T-cell (primary cell): ENCODE measurements at regions not wholly inside any gene's neighbourhood (a gene's known extent, or its start where the extent isn't known, plus 50 kb on each side); places are given as distances from the start of the nearest gene placed in this dataset.

Source experiments
- ATAC-seq, 4 experiments: fragments of 200-7000 bp in 3 of 4; fragments of 150-1000 bp in 1 of 4; cut with Tn5 transposase; replicated peaks in 1 of 4; 1 replicate in 3 of 4; 2 replicates in 1 of 4; pipeline ENCODE4 v1.10.0; 2021; ENCODE audit warnings: moderate library complexity in 3 of 4, mild to moderate bottlenecking in 2 of 4, moderate number of reproducible peaks in 1 of 4
- CTCF ChIA-PET, 2 donors: fragments of 300-600 bp; sonication (Branson Sonifier 250); formaldehyde crosslinking; loops; one replicate each; lab custom pipeline; 2022; ENCODE audit warnings: antibody characterized with exemption in 2 of 2; lab: Charles Lee
- POLR2A ChIA-PET, 2 donors: fragments of 300-600 bp; sonication (Branson Sonifier 250); formaldehyde crosslinking; loops; one replicate each; lab custom pipeline; 2022; ENCODE audit warnings: antibody characterized with exemption in 2 of 2; lab: Charles Lee
- DNase-seq, 35 experiments: peaks; one replicate each; pipeline versions ENCODE4 v3.0.0 to v3.0.0-alpha.2; 2013 to 2023
- H3K27ac ChIP-seq: one replicate; pipeline ENCODE4 v1.5.1; 2013; ENCODE audit warnings: low read length
- H3K27me3 ChIP-seq, 2 experiments: replicated peaks in 1 of 2; 1 replicate in 1 of 2; 2 replicates in 1 of 2; pipeline versions ENCODE4 v1.6.1 to v1.7.0; 2013; ENCODE audit warnings: low read length in 1 of 2, mixed read lengths in 1 of 2; ENCODE audit not compliant: control insufficient read depth in 2 of 2, insufficient read depth in 2 of 2; ENCODE audit errors: extremely low read depth in 1 of 2
- H3K36me3 ChIP-seq, 2 donors: 1 replicate in 1 of 2; 2 replicates in 1 of 2; pipeline versions ENCODE4 v1.6.1 to v1.7.0; 2013; ENCODE audit warnings: low read length in 1 of 2; ENCODE audit not compliant: control insufficient read depth in 2 of 2, insufficient read depth in 1 of 2; ENCODE audit errors: extremely low read depth in 1 of 2
- H3K4me1 ChIP-seq, 2 experiments: 1 replicate in 1 of 2; 2 replicates in 1 of 2; pipeline versions ENCODE4 v1.6.1 to v1.7.0; 2013; ENCODE audit warnings: low read length in 2 of 2, mixed read lengths in 1 of 2; ENCODE audit not compliant: insufficient read depth in 2 of 2, control insufficient read depth in 1 of 2; ENCODE audit errors: extremely low read depth in 1 of 2
- H3K4me3 ChIP-seq, 2 donors: 1 replicate in 1 of 2; 2 replicates in 1 of 2; pipeline versions ENCODE4 v1.5.1 to v1.7.0; 2013; ENCODE audit warnings: mild to moderate bottlenecking in 2 of 2, low read length in 1 of 2, moderate library complexity in 1 of 2; ENCODE audit not compliant: control insufficient read depth in 1 of 2; ENCODE audit errors: extremely low read depth in 1 of 2
- H3K9me3 ChIP-seq: 2 replicates; pipeline ENCODE4 v1.7.0; 2013
- H3K27ac Mint-ChIP-seq, 2 donors: one replicate each; pipeline ENCODE4 v1.8.0; 2020 to 2021; ENCODE audit warnings: mild to moderate bottlenecking in 2 of 2, mixed read lengths in 2 of 2
- H3K27me3 Mint-ChIP-seq, 2 donors: one replicate each; pipeline ENCODE4 v1.8.0; 2021 to 2022; ENCODE audit warnings: mixed read lengths in 2 of 2
- H3K36me3 Mint-ChIP-seq: one replicate; pipeline ENCODE4 v1.8.0; 2021; ENCODE audit warnings: mixed read lengths
- H3K4me1 Mint-ChIP-seq, 3 donors: one replicate each; pipeline ENCODE4 v1.8.0; 2020 to 2022; ENCODE audit warnings: mixed read lengths in 3 of 3, mild to moderate bottlenecking in 1 of 3
- H3K4me3 Mint-ChIP-seq, 3 donors: one replicate each; pipeline ENCODE4 v1.8.0; 2020 to 2022; ENCODE audit warnings: mild to moderate bottlenecking in 3 of 3, mixed read lengths in 3 of 3, moderate library complexity in 3 of 3
- H3K9me3 Mint-ChIP-seq, 3 donors: one replicate each; pipeline ENCODE4 v1.8.0; 2020 to 2022; ENCODE audit warnings: mixed read lengths in 3 of 3
- WGBS: methylation state at CpG from one replicate; pipeline ENCODE4 v1.1.5; 2013; ENCODE audit warnings: missing lambda C conversion rate; ENCODE audit not compliant: insufficient coverage; 5-methylcytosine and 5-hydroxymethylcytosine counted together

DNA sequence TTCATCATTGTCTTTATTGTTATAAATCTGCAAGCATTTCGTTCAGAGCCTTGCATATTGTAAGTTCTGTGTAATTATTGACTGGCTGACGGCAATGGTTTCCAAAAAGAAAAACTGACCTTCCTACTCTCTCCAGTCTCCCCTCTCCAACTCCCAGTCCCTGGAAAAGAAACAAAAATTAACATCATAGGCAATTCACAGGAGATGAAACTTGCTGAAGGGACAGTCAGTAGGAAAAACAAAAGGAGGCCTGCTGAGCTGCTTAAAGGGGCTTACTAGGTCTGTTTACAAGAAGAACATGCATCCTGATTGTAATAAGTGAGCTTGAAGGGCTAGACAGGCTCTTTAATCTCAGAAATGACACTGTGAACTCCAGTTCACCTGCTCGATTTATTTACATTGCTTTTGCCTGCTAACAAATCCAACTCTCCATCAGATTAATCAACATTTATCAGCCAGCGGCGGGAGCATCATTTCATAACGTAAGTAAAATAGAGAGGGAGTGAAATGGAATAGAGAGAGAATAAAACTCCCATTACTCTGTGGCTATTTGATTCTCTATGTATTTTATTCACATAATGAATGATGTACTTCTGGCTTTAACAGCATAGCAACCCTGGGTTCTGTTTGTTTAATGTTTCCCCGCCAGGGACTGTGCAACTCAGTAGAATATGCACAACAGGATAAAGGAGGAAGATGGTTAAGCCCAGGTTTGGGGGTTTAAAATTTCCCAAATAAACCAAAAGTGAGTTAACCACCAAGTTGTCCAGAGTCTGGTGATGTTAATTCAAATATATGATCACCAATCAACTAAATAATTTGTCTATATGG lies 256.7 kb upstream of the SETBP1 start:
- H3K9me3 ChIP-seq, result no peaks in the 10 kb centered on the region
- POLR2A ChIA-PET, result no interaction called here

DNA sequence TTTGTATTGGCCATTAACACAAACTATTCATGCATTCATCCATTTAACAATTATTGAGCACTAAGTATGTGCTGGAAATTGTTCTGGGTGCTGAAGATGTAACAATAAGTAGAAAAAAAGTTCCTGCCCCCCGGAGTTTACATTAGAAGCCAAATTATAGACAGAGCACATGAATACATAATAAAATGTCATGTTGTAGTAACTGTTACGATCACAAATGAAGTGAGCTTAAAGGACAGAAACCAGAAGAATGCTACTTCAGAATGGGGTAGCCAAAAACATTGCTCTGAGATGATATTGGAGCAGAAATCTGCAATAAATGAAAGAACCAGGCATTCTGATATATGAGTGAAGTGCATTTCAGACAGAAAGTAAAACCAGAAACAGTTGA lies 256.0 kb upstream of the SETBP1 start:
- POLR2A ChIA-PET, result no interaction called here
- 40% methylated on average over 1 of the region's 2 CpGs for WGBS
- H3K27me3 ChIP-seq, result no peaks in the 10 kb centered on the region
- H3K27ac ChIP-seq, result no peak overlapping the region
- H3K36me3 Mint-ChIP-seq, result no peaks in the 10 kb centered on the region
- DNase-seq (no peak), ATAC-seq (no peak)
- no peak overlapping the region for H3K4me3 Mint-ChIP-seq
- peaks cover 7 to 20% (median 9%) of the 10 kb centered on the region in 3 donors for H3K9me3 Mint-ChIP-seq
- no peaks in the 10 kb centered on the region for H3K4me1 Mint-ChIP-seq
- H3K36me3 ChIP-seq, result no peaks in the 10 kb centered on the region
- H3K4me3 ChIP-seq, result no peak overlapping the region
- CTCF ChIA-PET, result no interaction called here
- H3K27ac Mint-ChIP-seq, result no peak overlapping the region
- H3K4me1 ChIP-seq, result no peaks in the 10 kb centered on the region
- H3K9me3 ChIP-seq, result no peaks in the 10 kb centered on the region
- H3K27me3 Mint-ChIP-seq, result no peaks in the 10 kb centered on the region

More for the DNA sequence above, 256.7 kb upstream of the SETBP1 start:
- H3K4me1 Mint-ChIP-seq, result no peaks in the 10 kb centered on the region
- no peaks in the 10 kb centered on the region for H3K27me3 ChIP-seq
- H3K27me3 Mint-ChIP-seq, result no peaks in the 10 kb centered on the region
- H3K4me1 ChIP-seq, result no peaks in the 10 kb centered on the region
- H3K4me3 ChIP-seq, result no peak overlapping the region
- DNase-seq (no peak), ATAC-seq (no peak)
- CTCF ChIA-PET, result no interaction called here
- H3K27ac Mint-ChIP-seq, result no peak overlapping the region
- no peak overlapping the region for H3K4me3 Mint-ChIP-seq
- H3K27ac ChIP-seq, result no peak overlapping the region
- H3K9me3 Mint-ChIP-seq, result peaks cover 8 to 19% (median 14%) of the 10 kb centered on the region in 3 donors
- H3K36me3 ChIP-seq, result no peaks in the 10 kb centered on the region
- H3K36me3 Mint-ChIP-seq, result no peaks in the 10 kb centered on the region
- no CpG with 5 or more reads among the region's 7 CpGs for WGBS

- Mint-ChIP-seq H3K4me1 (no peaks in the 10 kb centered on the region), H3K27me3 (no peaks in the 10 kb centered on the region), H3K36me3 (no peaks in the 10 kb centered on the region), H3K4me3 (no peak overlapping the region), H3K27ac (no peak overlapping the region), H3K9me3 (peaks cover 5 to 17% (median 7%) of the 10 kb centered on the region in 3 donors)
- no peak overlapping the region for H3K4me3 ChIP-seq
- H3K4me1 ChIP-seq, result no peaks in the 10 kb centered on the region
- no peak overlapping the region for H3K27ac ChIP-seq
- no peaks in the 10 kb centered on the region for H3K36me3 ChIP-seq
- H3K27me3 ChIP-seq, result no peaks in the 10 kb centered on the region
- 89% methylated on average over 1 of the region's 2 CpGs for WGBS
- CTCF ChIA-PET, result no interaction called here
- ATAC-seq (no peak), DNase-seq (no peak)
- POLR2A ChIA-PET, result no interaction called here
- no peaks in the 10 kb centered on the region for H3K9me3 ChIP-seq
Observed at GRCh38 chr18:44425161-44425560, 255.5 kb upstream of the SETBP1 start.

DNA sequence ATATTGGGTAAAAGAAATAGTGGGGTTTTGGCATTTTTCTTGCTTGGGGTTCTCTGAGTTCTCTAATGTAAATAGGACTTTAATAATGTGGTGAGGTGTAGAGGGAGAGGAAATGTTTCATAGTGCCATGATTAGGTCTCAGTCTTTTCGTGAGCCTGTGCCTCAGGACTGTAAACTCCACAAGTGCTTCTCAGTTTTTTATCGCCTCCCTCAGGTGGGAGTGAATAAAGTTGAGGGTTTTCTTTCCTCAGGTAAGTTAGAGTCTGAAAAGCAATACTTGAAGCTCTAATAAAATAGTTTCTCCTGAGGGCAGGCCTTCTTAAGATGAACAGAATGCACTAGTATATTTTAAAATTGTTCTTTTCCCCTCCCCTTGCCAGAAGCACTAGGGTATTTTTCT lies 243.1 kb upstream of the SETBP1 start:
- POLR2A ChIA-PET, result no interaction called here

DNA sequence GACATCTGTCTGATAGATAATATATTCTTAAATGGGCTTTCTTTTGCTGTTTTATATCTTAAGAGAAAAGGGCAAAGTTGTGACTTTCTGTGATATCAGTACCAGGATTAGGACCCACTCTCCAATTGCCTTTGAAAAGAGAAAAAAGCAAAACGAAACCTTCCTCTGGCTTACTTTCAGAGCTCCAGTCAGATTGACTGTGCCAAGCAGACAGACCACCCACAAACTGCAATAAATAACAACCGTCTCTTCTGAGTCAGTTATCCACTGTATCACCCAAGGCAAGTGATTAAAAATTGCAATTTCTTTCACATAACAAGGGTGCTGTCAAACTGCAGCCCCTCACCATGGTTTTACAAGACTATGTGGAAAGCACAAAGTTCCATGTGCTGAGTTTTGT lies 230.5 kb upstream of the SETBP1 start:
- Histone ChIP-seq H3K4me3 (no peak overlapping the region), H3K27ac (no peak overlapping the region), H3K4me1 (no peaks in the 10 kb centered on the region), H3K36me3 (no peaks in the 10 kb centered on the region), H3K27me3 (no peaks in the 10 kb centered on the region), H3K9me3 (no peaks in the 10 kb centered on the region)
- 67% methylated on average over 2 of the region's 2 CpGs for WGBS
- no peak overlapping the region for H3K27ac Mint-ChIP-seq
- H3K4me1 Mint-ChIP-seq, result no peaks in the 10 kb centered on the region
- ChIA-PET POLR2A (no interaction called here), CTCF (no interaction called here)
- ATAC-seq (no peak), DNase-seq (no peak)
- H3K27me3 Mint-ChIP-seq, result no peaks in the 10 kb centered on the region
- no peak overlapping the region for H3K4me3 Mint-ChIP-seq
- no peaks in the 10 kb centered on the region for H3K9me3 Mint-ChIP-seq
- H3K36me3 Mint-ChIP-seq, result no peaks in the 10 kb centered on the region

More for the DNA sequence above, 243.1 kb upstream of the SETBP1 start:
- ATAC-seq (no peak), DNase-seq (no peak)
- H3K9me3 ChIP-seq, result no peaks in the 10 kb centered on the region
- H3K36me3 ChIP-seq, result no peaks in the 10 kb centered on the region
- CTCF ChIA-PET, result no interaction called here
- no CpG with 5 or more reads among the region's 2 CpGs for WGBS
- H3K27me3 Mint-ChIP-seq, result no peaks in the 10 kb centered on the region
- H3K4me3 ChIP-seq, result no peak overlapping the region
- H3K9me3 Mint-ChIP-seq, result peaks cover 0 to 8% (median 5%) of the 10 kb centered on the region in 3 donors
- no peaks in the 10 kb centered on the region for H3K4me1 Mint-ChIP-seq
- no peak overlapping the region for H3K27ac ChIP-seq
- no peaks in the 10 kb centered on the region for H3K36me3 Mint-ChIP-seq
- H3K27ac Mint-ChIP-seq, result no peak overlapping the region
- H3K4me3 Mint-ChIP-seq, result no peak overlapping the region
- no peaks in the 10 kb centered on the region for H3K4me1 ChIP-seq
- H3K27me3 ChIP-seq, result no peaks in the 10 kb centered on the region

DNA sequence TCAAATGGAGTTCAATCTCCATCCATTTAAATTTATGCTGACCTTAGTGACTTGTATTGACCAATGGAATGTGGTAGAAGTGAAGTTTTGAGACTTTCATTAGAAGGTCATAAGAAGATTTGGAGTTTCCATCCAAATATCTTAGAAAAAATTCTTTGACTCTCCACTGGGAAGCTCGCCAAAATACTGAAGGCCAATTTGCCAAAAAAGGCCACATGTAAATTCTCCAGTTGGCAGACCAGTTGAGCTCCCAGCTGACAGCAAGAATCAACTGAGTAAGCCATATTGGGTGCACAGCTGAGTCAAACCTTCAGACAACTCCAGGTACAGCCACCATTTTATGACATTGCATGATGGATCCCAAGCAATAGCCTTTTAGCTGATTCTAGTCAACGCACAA lies 228.3 kb upstream of the SETBP1 start:
- no peaks in the 10 kb centered on the region for H3K27me3 Mint-ChIP-seq
- H3K9me3 Mint-ChIP-seq, result no peaks in the 10 kb centered on the region
- no peak for ATAC-seq
- Histone ChIP-seq H3K9me3 (no peaks in the 10 kb centered on the region), H3K27me3 (no peaks in the 10 kb centered on the region), H3K4me3 (no peak overlapping the region), H3K4me1 (no peaks in the 10 kb centered on the region), H3K27ac (no peak overlapping the region), H3K36me3 (no peaks in the 10 kb centered on the region)
- DNase-seq, result no peak
- ChIA-PET POLR2A (no interaction called here), CTCF (no interaction called here)
- no peaks in the 10 kb centered on the region for H3K36me3 Mint-ChIP-seq
- no peaks in the 10 kb centered on the region for H3K4me1 Mint-ChIP-seq
- no peak overlapping the region for H3K27ac Mint-ChIP-seq
- no peak overlapping the region for H3K4me3 Mint-ChIP-seq
- 83% methylated on average over 1 of the region's 2 CpGs for WGBS
